Epithelial cell of proximal tubule (primary cell): ENCODE measurements at regions not wholly inside any gene's neighbourhood (a gene's known extent, or its start where the extent isn't known, plus 50 kb on each side); places are given as distances from the start of the nearest gene placed in this dataset.

ENCODE experiments used
- DNase-seq: peaks from one replicate; pipeline ENCODE4 v3.0.0-alpha.2; 2011; ENCODE audit warnings: low read depth
- H3K4me3 ChIP-seq: 2 replicates; pipeline ENCODE4 v1.5.1; 2011; ENCODE audit warnings: low read depth, mild to moderate bottlenecking, low read length
- CTCF ChIP-seq: conservative IDR thresholded peaks from 2 replicates; pipeline ENCODE4 v1.5.1; 2012; ENCODE audit warnings: low read depth, mild to moderate bottlenecking, low read length

DNA sequence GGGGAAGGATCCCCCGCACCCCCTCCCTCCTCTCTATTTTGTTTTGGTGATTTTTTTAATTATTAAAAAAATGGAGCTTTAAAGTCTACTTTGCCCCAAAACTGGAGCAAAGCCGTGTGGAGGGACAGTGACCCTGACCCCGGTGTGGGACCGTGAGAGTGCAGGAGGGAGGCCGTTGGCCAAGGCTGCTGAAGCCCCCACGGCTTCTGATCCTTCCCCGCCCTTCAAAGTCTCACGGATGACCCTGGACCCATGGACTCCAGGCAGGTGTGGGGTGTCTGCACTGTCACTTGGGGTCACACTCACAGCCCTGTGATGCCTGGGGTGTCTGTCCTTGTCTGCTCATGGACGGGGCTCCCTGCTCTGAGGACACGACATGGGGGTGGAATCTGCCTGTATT, 133.3 kb downstream of the CPZ start:
- no peak for TF ChIP-seq CTCF
- DNase-seq, result no peak
- no peak overlapping the region for H3K4me3 ChIP-seq

- no peak for TF ChIP-seq CTCF
- no peak for DNase-seq
- no peak overlapping the region for H3K4me3 ChIP-seq
Observed at GRCh38 chr4:8725071-8725841, 132.7 kb downstream of the CPZ start.

DNA sequence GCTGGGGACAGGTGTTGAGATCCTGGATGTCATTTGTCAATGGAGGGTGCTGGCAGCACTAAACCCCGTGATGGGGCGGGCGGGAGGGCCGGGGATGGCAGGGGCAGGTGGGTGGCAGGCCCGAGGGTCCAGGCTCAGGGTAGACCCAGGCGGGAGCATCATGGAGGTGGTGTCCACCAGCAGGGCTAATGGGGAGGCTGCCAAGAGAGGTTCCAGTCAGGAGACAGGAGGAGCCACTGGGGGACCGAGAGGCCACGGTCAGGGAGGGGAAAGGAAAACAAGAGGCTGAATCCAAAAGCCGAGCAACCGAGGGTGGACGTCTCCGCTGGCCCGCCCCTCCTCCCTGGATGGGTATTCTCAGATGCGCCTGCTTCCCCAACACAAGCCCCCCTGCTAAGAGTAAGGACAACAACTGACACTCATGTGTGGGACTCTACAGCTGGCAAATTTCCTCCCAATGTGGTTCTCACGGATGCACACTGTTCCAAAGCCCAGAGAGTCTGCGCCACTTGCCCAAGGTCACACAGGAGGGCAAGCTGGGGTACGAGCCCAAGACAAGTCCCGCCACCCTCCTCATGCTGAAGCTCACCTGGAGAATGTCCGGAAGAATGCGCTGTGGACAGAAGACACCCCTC, 132.0 kb downstream of the CPZ start:
- no peak for TF ChIP-seq CTCF
- DNase-seq, result no peak
- H3K4me3 ChIP-seq, result no peak overlapping the region

DNA sequence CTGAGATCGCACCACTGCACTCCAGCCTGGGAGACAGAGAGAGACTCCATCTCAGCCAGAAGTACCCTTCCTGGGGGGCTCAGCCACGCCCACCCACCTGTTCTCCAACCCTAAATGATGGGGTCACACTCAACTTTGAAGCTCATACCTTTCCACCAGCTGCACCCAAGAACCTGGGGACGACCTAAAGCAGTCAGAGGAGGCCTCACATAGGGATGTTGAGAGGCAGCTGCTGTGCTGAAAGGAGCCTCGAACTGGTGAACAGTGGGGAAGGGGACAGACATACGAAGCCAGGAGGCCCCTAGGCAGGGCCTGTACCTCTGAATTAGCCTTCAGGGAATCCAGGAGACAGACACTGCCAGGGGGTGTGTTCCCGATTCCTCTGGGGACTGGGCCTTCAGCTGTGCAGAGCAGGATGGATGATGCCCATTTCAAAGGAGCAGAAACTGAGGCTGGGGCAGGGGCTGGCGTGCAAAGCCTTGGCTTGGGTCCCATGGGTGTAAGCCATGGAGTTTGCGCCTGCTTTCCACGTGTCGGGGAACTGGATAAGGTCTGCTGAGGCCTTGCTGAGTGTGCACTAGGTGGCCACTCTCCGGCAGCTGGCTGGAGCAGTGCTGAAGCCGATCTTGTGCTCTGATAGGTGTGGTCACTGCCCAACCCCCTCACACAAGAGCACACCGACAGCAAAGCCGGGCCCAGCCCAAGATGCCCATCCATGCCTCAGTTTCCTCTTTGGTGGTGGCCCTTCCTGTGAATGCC, 130.8 kb downstream of the CPZ start:
- no peak for TF ChIP-seq CTCF
- no peak overlapping the region for H3K4me3 ChIP-seq
- DNase-seq, result no peak

GRCh38 chr4:8722556-8722955, 130.0 kb downstream of the CPZ start:
- DNase-seq, result no peak
- H3K4me3 ChIP-seq, result no peak overlapping the region
- TF ChIP-seq CTCF, result no peak

GRCh38 chr4:8721621-8722020, 129.1 kb downstream of the CPZ start:
- DNase-seq, result no peak
- TF ChIP-seq CTCF, result no peak
- no peak overlapping the region for H3K4me3 ChIP-seq
